Immature natural killer cell (primary cell): ENCODE measurements at regions not wholly inside any gene's neighbourhood (a gene's known extent, or its start where the extent isn't known, plus 50 kb on each side); places are given as distances from the start of the nearest gene placed in this dataset.

Experiments
- DNase-seq, 3 donors: peaks; one replicate each; pipeline ENCODE4 v3.0.0; 2022; ENCODE audit warnings: mixed read lengths in 1 of 3
- H3K27ac Mint-ChIP-seq, 6 donors: one replicate each; pipeline ENCODE4 v1.8.0; 2020; ENCODE audit warnings: mixed read lengths in 6 of 6, mild to moderate bottlenecking in 5 of 6, inconsistent platforms in 4 of 6, moderate library complexity in 3 of 6
- H3K27me3 Mint-ChIP-seq, 3 donors: one replicate each; pipeline ENCODE4 v1.8.0; 2020 to 2021; ENCODE audit warnings: low read depth in 3 of 3, mild to moderate bottlenecking in 3 of 3, mixed read lengths in 3 of 3, moderate library complexity in 3 of 3, inconsistent platforms in 1 of 3
- H3K36me3 Mint-ChIP-seq, 3 donors: one replicate each; pipeline ENCODE4 v1.8.0; 2020; ENCODE audit warnings: mixed read lengths in 3 of 3, inconsistent platforms in 2 of 3, mild to moderate bottlenecking in 2 of 3
- H3K4me1 Mint-ChIP-seq, 2 donors: one replicate each; pipeline ENCODE4 v1.8.0; 2020; ENCODE audit warnings: inconsistent platforms in 2 of 2, mild to moderate bottlenecking in 2 of 2, mixed read lengths in 2 of 2, moderate library complexity in 1 of 2
- H3K4me3 Mint-ChIP-seq, 5 donors: one replicate each; pipeline ENCODE4 v1.8.0; 2020; ENCODE audit warnings: mild to moderate bottlenecking in 5 of 5, mixed read lengths in 5 of 5, inconsistent platforms in 3 of 5, moderate library complexity in 3 of 5
- H3K9me3 Mint-ChIP-seq, 6 donors: one replicate each; pipeline ENCODE4 v1.8.0; 2020; ENCODE audit warnings: mild to moderate bottlenecking in 6 of 6, mixed read lengths in 6 of 6, inconsistent platforms in 4 of 6, moderate library complexity in 3 of 6

DNA sequence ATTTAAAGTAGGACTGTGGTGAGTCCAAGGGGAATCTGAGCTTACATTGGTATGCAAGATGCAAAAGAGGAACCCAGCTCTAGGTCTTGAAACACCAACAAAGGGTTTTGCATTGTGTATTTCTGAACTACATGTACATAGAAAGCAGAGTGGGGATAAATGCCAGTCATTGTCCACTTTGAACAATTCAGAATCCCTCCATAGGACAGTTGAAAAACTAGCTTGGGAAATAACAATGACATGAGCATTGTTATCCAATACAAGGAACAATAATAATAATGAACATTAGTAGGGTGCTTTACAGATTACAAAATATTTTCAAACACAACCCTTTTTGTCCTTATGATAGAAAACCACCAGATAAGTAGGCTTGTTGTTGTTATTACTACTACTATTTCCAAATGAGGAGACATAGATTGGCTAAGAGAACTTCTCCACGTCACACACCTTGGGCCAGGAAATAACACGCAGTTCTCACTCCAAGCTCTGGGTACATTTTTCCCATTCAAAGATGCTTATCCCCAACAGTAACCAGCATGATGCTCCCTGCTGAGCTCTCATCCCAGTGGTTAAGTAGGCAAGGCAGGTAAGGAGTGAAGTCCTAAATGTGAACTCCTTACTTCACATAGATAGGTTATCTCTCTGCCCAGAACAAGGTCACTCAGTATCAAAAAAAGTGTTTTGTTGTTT, 51.7 kb upstream of the RASSF8 start:
- no peak overlapping the region for H3K4me3 Mint-ChIP-seq
- H3K36me3 Mint-ChIP-seq: no peaks in the 10 kb centered on the region

More for the DNA sequence above, 51.7 kb upstream of the RASSF8 start:
- Mint-ChIP-seq H3K9me3 (no peaks in the 10 kb centered on the region), H3K27me3 (peaks cover 4 to 9% (median 5%) of the 10 kb centered on the region in 3 donors), H3K27ac (no peak overlapping the region), H3K4me1 (no peaks in the 10 kb centered on the region)
- DNase-seq: no peak
